Esophagus squamous epithelium (tissue), 5 donors: ENCODE measurements at regions not wholly inside any gene's neighbourhood (a gene's known extent, or its start where the extent isn't known, plus 50 kb on each side); places are given as distances from the start of the nearest gene placed in this dataset.
"Not testable (repeated sequence)": the region's sequence is repeated elsewhere in the genome, so short reads cannot be mapped to it uniquely, and the experiment has no call there.

Experiments used
- DNase-seq: peaks from one replicate; lab custom pipeline; 2025; lab: John Stamatoyannopoulos, UW
- H3K27ac ChIP-seq, 4 donors: fragments of 200-600 bp; sonication (generic); one replicate each; pipeline ENCODE4 v1.5.1; 2016 to 2019; ENCODE audit warnings: mild to moderate bottlenecking in 1 of 4
- H3K27me3 ChIP-seq, 4 donors: fragments of 200-600 bp; sonication (generic); 1 replicate in 3 of 4; 2 replicates in 1 of 4; pipeline versions ENCODE4 v1.5.1 to v1.6.0; 2017 to 2021; ENCODE audit warnings: antibody characterized with exemption in 1 of 4
- H3K36me3 ChIP-seq, 3 donors: fragments of 200-600 bp; sonication (generic); one replicate each; pipeline ENCODE4 v1.5.1; 2016 to 2019
- H3K4me1 ChIP-seq, 3 donors: fragments of 200-600 bp; sonication (generic); one replicate each; pipeline ENCODE4 v1.5.1; 2017 to 2019
- H3K4me3 ChIP-seq, 4 donors: fragments of 200-600 bp; sonication (generic); 1 replicate in 3 of 4; 2 replicates in 1 of 4; pipeline ENCODE4 v1.5.1; 2016 to 2019; ENCODE audit warnings: mild to moderate bottlenecking in 2 of 4, moderate library complexity in 1 of 4
- H3K9me3 ChIP-seq, 3 donors: fragments of 200-600 bp; sonication (generic); one replicate each; pipeline ENCODE4 v1.5.1; 2016 to 2019
- CTCF ChIP-seq, 6 experiments: fragments of 450-650 bp in 4 of 6; fragments of 200-600 bp in 2 of 6; sonication (generic) in 2 of 6; IDR thresholded peaks; one replicate each; pipeline ENCODE4 v1.5.1; 2016 to 2019; ENCODE audit warnings: antibody characterized with exemption in 6 of 6, mild to moderate bottlenecking in 4 of 6, moderate library complexity in 4 of 6
- POLR2A ChIP-seq, 4 donors: fragments of 450-650 bp; IDR thresholded peaks; one replicate each; pipeline ENCODE4 v1.6.1; 2017; ENCODE audit warnings: antibody characterized with exemption in 4 of 4, mild to moderate bottlenecking in 4 of 4, moderate library complexity in 3 of 4
- WGBS, 2 donors: methylation state at CpG; one replicate each; pipeline ENCODE4 v1.1.5; 2018; 5-methylcytosine and 5-hydroxymethylcytosine counted together
- intact Hi-C: fragments of 100-400 bp; cut with DNase I; formaldehyde crosslinking; loops from one replicate; pipeline ENCODE4 v1.15.0; 2022
- donor health status: DM: yes; HTN: yes; CAD: no.

- H3K27ac ChIP-seq: no peak overlapping the region
- no peak for TF ChIP-seq CTCF (IDR thresholded peaks at IDR 0.05)
- no peak for TF ChIP-seq POLR2A (IDR thresholded peaks at IDR 0.05)
- no peaks in the 10 kb centered on the region for H3K27me3 ChIP-seq
- no peak for DNase-seq
- no peaks in the 10 kb centered on the region for H3K9me3 ChIP-seq
- no peaks in the 10 kb centered on the region for H3K4me1 ChIP-seq
- no peak overlapping the region for H3K4me3 ChIP-seq
- WGBS, 2 donors: 40 to 71% methylated on average over 3 of the region's 3 CpGs
- no peaks in the 10 kb centered on the region for H3K36me3 ChIP-seq
- intact Hi-C loops: no loop called here
Observed at GRCh38 chr4:83732114-83732635, 196.3 kb downstream of the GPAT3 start.

GRCh38 chr4:83731609-83732008, 195.7 kb downstream of the GPAT3 start:
- WGBS, 2 donors: 81 to 83% methylated on average over 3 of the region's 3 CpGs
- H3K27me3 ChIP-seq: no peaks in the 10 kb centered on the region
- intact Hi-C loops: no loop called here
- TF ChIP-seq CTCF (IDR thresholded peaks at IDR 0.05): no peak
- TF ChIP-seq POLR2A (IDR thresholded peaks at IDR 0.05): no peak
- no peaks in the 10 kb centered on the region for H3K9me3 ChIP-seq
- H3K27ac ChIP-seq: no peak overlapping the region
- no peak for DNase-seq
- no peaks in the 10 kb centered on the region for H3K36me3 ChIP-seq
- H3K4me3 ChIP-seq: no peak overlapping the region
- H3K4me1 ChIP-seq: no peaks in the 10 kb centered on the region

GRCh38 chr4:83730958-83731357, 195.1 kb downstream of the GPAT3 start:
- intact Hi-C loops, H3K4me1 ChIP-seq, H3K27me3 ChIP-seq, H3K4me3 ChIP-seq, DNase-seq, H3K9me3 ChIP-seq, H3K27ac ChIP-seq, H3K36me3 ChIP-seq: not testable (repeated sequence)
- 83 to 89% methylated on average over 3 of the region's 3 CpGs for WGBS, 2 donors

- Histone ChIP-seq H3K27ac (no peak overlapping the region), H3K9me3 (no peaks in the 10 kb centered on the region), H3K36me3 (no peaks in the 10 kb centered on the region), H3K4me3 (no peak overlapping the region), H3K4me1 (no peaks in the 10 kb centered on the region), H3K27me3 (no peaks in the 10 kb centered on the region)
- TF ChIP-seq CTCF (IDR thresholded peaks at IDR 0.05) (no peak), POLR2A (IDR thresholded peaks at IDR 0.05) (no peak)
- intact Hi-C loops: no loop called here
- no peak for DNase-seq
Observed at GRCh38 chr4:83728191-83728590, 192.3 kb downstream of the GPAT3 start.

GRCh38 chr4:83725336-83726085, 189.6 kb downstream of the GPAT3 start:
- TF ChIP-seq CTCF (IDR thresholded peaks at IDR 0.05): no peak
- TF ChIP-seq POLR2A (IDR thresholded peaks at IDR 0.05): no peak
- intact Hi-C loops: no loop called here

More at GRCh38 chr4:83725336-83726085, 189.6 kb downstream of the GPAT3 start:
- H3K4me3 ChIP-seq: no peak overlapping the region
- no peaks in the 10 kb centered on the region for H3K27me3 ChIP-seq
- no peaks in the 10 kb centered on the region for H3K9me3 ChIP-seq
- no peaks in the 10 kb centered on the region for H3K36me3 ChIP-seq
- no peak overlapping the region for H3K27ac ChIP-seq
- no peaks in the 10 kb centered on the region for H3K4me1 ChIP-seq
- no peak for DNase-seq
- 83 to 88% methylated on average over 6 of the region's 6 CpGs for WGBS, 2 donors
